ENCODE measurements at regions not wholly inside any gene's neighbourhood (a gene's known extent, or its start where the extent isn't known, plus 50 kb on each side); places are given as distances from the start of the nearest gene placed in this dataset.

DNA sequence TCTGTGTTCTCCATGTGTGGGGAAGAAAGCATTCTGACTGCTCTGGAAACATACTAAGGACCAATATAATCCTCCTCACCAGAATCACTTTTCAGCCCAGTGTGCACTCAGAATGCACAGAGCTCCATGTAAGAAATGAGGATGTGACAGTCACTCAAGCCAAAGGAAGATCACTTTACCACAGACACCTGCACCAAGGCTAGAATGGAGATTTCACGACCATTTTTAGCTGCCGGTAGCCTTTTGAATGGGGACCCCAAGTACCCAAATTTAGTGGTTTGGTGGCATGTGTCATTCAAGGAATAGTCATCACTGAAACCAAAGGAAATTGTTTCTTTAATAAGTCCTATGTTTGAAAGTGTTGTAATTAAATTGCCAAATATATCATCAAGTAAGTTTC, 613.2 kb upstream of the ACVR2A start:
- TF ChIP-seq, protein P1, sequence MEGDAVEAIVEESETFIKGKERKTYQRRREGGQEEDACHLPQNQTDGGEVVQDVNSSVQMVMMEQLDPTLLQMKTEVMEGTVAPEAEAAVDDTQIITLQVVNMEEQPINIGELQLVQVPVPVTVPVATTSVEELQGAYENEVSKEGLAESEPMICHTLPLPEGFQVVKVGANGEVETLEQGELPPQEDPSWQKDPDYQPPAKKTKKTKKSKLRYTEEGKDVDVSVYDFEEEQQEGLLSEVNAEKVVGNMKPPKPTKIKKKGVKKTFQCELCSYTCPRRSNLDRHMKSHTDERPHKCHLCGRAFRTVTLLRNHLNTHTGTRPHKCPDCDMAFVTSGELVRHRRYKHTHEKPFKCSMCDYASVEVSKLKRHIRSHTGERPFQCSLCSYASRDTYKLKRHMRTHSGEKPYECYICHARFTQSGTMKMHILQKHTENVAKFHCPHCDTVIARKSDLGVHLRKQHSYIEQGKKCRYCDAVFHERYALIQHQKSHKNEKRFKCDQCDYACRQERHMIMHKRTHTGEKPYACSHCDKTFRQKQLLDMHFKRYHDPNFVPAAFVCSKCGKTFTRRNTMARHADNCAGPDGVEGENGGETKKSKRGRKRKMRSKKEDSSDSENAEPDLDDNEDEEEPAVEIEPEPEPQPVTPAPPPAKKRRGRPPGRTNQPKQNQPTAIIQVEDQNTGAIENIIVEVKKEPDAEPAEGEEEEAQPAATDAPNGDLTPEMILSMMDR (IDR thresholded peaks at IDR 0.05) = no peak
- Mint-ChIP-seq H3K4me1 (ENCODE audit: unreplicated experiment) (no peaks in the 10 kb centered on the region), H3K9me3 (ENCODE audit: unreplicated experiment) (no peaks in the 10 kb centered on the region)

DNA sequence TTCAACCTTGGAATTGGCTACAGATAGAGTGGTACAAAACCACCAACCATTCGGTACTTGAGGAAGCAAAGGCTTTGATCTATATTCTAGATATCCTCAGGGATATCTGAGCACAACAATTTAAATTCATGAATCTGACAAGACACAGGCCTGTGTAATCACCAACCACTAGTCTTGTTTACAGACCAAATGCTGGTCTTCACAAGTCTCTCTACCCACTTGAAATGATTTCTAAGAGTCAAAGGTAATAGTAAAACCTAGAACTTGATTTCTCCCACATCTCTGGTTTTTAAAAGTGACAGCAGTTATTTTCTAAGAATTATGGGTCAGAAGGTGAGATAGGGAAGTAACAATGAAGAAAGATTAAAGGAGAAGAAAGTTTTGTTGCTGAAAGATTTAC, 613.7 kb upstream of the ACVR2A start:
- H3K36me3 Mint-ChIP-seq (ENCODE audit: unreplicated experiment) = no peaks in the 10 kb centered on the region
- H3K27ac Mint-ChIP-seq (ENCODE audit: unreplicated experiment) = no peak overlapping the region
- H3K4me3 Mint-ChIP-seq (ENCODE audit: unreplicated experiment) = no peak overlapping the region
- H3K4me1 Mint-ChIP-seq (ENCODE audit: unreplicated experiment) = no peaks in the 10 kb centered on the region
- TF ChIP-seq, protein P1 (IDR thresholded peaks at IDR 0.05) = no peak
- no peak for DNase-seq (ENCODE audit: extremely low spot score, unreplicated experiment)
- H3K27me3 Mint-ChIP-seq (ENCODE audit: unreplicated experiment) = no peaks in the 10 kb centered on the region
- no peaks in the 10 kb centered on the region for H3K9me3 Mint-ChIP-seq (ENCODE audit: unreplicated experiment)

More for the DNA sequence above, 613.2 kb upstream of the ACVR2A start:
- no peak for DNase-seq (ENCODE audit: extremely low spot score, unreplicated experiment)
- no peak overlapping the region for H3K4me3 Mint-ChIP-seq (ENCODE audit: unreplicated experiment)
- H3K27ac Mint-ChIP-seq (ENCODE audit: unreplicated experiment) = no peak overlapping the region
- no peaks in the 10 kb centered on the region for H3K36me3 Mint-ChIP-seq (ENCODE audit: unreplicated experiment)
- no peaks in the 10 kb centered on the region for H3K27me3 Mint-ChIP-seq (ENCODE audit: unreplicated experiment)

DNA sequence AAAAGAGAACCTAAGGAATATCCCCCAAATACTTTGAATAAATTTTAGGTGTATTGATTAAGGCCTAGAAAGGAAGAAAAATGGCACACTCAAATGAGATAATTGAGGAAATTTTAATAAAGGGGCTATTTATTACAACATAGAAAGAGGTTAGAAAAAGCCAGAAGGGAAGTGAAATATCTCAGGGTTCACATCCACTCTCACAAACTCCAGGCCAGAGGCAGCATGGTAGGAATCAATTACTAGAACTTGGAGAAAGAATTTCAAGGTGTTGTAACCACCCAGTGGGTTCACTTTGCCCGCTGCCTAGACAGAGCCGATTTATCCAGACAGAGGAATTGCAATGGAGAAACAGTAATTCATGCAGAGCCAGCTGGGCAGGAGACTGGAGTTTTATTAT, 617.5 kb upstream of the ACVR2A start:
- no peak overlapping the region for H3K4me3 Mint-ChIP-seq (ENCODE audit: unreplicated experiment)

DNA sequence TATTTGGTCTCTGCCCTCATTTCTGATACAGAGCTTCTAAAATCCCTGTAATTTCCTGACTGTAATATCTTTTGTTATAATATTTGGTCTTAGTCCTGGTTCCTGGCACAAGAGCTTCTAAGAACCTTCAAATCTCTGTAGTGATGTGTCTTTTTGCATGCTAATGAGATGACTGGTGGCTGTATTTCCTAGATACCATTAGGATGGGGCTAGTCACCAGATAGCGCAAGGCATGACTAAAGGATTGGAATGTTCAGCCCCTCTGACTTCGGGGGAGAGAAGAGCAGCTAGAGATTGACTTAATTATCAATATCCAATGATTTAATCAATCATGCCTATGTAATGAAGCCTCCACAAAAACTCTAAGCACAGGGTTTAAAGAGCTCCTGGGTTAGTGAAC, 620.8 kb upstream of the ACVR2A start:
- Mint-ChIP-seq H3K27me3 (ENCODE audit: unreplicated experiment) (no peaks in the 10 kb centered on the region), H3K4me3 (ENCODE audit: unreplicated experiment) (no peak overlapping the region), H3K27ac (ENCODE audit: unreplicated experiment) (no peak overlapping the region)

More for the DNA sequence above, 617.5 kb upstream of the ACVR2A start:
- H3K4me1 Mint-ChIP-seq (ENCODE audit: unreplicated experiment) = no peaks in the 10 kb centered on the region
- no peak for DNase-seq (ENCODE audit: extremely low spot score, unreplicated experiment)
- H3K27me3 Mint-ChIP-seq (ENCODE audit: unreplicated experiment) = no peaks in the 10 kb centered on the region
- H3K27ac Mint-ChIP-seq (ENCODE audit: unreplicated experiment) = no peak overlapping the region
- TF ChIP-seq, protein P1 (IDR thresholded peaks at IDR 0.05) = no peak
- no peaks in the 10 kb centered on the region for H3K36me3 Mint-ChIP-seq (ENCODE audit: unreplicated experiment)
- no peaks in the 10 kb centered on the region for H3K9me3 Mint-ChIP-seq (ENCODE audit: unreplicated experiment)

DNA sequence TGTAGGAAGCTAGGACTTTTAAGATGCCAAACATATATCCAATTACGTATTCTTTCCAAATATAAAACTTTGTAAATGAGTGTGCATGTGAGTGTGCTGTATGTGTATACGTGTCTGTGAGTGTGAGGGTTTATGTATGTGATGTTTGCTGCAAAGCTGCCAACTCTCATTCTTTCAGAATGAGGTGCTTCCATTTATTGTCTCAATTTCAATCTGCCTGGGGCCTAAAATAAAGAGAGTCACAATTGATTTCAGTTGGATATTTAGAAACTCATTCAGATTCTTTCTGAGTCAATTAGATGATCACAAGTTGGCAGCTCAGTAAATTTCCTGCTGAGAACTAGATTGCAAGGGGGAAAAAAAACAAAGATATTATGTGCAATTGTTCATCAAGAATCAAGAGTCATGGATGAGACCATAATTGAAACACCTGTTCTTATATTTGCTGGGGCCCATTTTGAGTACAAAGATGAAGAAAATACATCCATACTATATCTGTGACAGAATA, 621.2 kb upstream of the ACVR2A start:
- no peak overlapping the region for H3K27ac Mint-ChIP-seq (ENCODE audit: unreplicated experiment)
- H3K4me3 Mint-ChIP-seq (ENCODE audit: unreplicated experiment) = no peak overlapping the region
- TF ChIP-seq, protein P1 (IDR thresholded peaks at IDR 0.05) = no peak
- H3K9me3 Mint-ChIP-seq (ENCODE audit: unreplicated experiment) = peaks cover 11% of the 10 kb centered on the region
- H3K36me3 Mint-ChIP-seq (ENCODE audit: unreplicated experiment) = no peaks in the 10 kb centered on the region
- DNase-seq (ENCODE audit: extremely low spot score, unreplicated experiment) = no peak
- H3K27me3 Mint-ChIP-seq (ENCODE audit: unreplicated experiment) = no peaks in the 10 kb centered on the region
- H3K4me1 Mint-ChIP-seq (ENCODE audit: unreplicated experiment) = no peaks in the 10 kb centered on the region

More for the DNA sequence above, 620.8 kb upstream of the ACVR2A start:
- Mint-ChIP-seq H3K36me3 (ENCODE audit: unreplicated experiment) (no peaks in the 10 kb centered on the region), H3K9me3 (ENCODE audit: unreplicated experiment) (peaks cover 7% of the 10 kb centered on the region), H3K4me1 (ENCODE audit: unreplicated experiment) (no peaks in the 10 kb centered on the region)
- TF ChIP-seq, protein P1 (IDR thresholded peaks at IDR 0.05) = no peak
- DNase-seq (ENCODE audit: extremely low spot score, unreplicated experiment) = no peak

Measured in osteocyte (in vitro differentiated cells).